Stimulated activated CD4-positive, alpha-beta T cell treated with anti-CD3 and anti-CD28 coated beads, Interleukin-4, amount 100 ng/mL, for 24 hours (primary cell): ENCODE measurements at regions not wholly inside any gene's neighbourhood (a gene's known extent, or its start where the extent isn't known, plus 50 kb on each side); places are given as distances from the start of the nearest gene placed in this dataset.
"Not testable (repeated sequence)": the region's sequence is repeated elsewhere in the genome, so short reads cannot be mapped to it uniquely, and the experiment has no call there.

Source experiments
- DNase-seq: peaks from one replicate; pipeline ENCODE4 v3.0.0-alpha.2; 2020

- DNase-seq, result no peak
These were observed 93.1 kb upstream of the B3GAT1 start for GRCh38 chr11:134505125-134505524.

GRCh38 chr11:134504146-134504905 is 92.3 kb upstream of the B3GAT1 start:
- no peak for DNase-seq

- no peak for DNase-seq
These were observed 91.6 kb upstream of the B3GAT1 start for GRCh38 chr11:134503596-134503995.

- DNase-seq, result no peak
These were observed 91.1 kb upstream of the B3GAT1 start for GRCh38 chr11:134503100-134503499.

- no peak for DNase-seq
These were observed 90.1 kb upstream of the B3GAT1 start for GRCh38 chr11:134502153-134502550.

GRCh38 chr11:134501406-134502152 is 89.5 kb upstream of the B3GAT1 start:
- no peak for DNase-seq

GRCh38 chr11:134500621-134501020 is 88.6 kb upstream of the B3GAT1 start:
- DNase-seq, result no peak

- no peak for DNase-seq
These were observed 87.9 kb upstream of the B3GAT1 start for GRCh38 chr11:134499990-134500389.

- no peak for DNase-seq
These were observed 86.5 kb upstream of the B3GAT1 start for GRCh38 chr11:134498326-134499139.

- no peak for DNase-seq
These were observed 85.5 kb upstream of the B3GAT1 start for GRCh38 chr11:134497586-134497985.

GRCh38 chr11:134496058-134496457 is 84.0 kb upstream of the B3GAT1 start:
- not testable (repeated sequence) for DNase-seq

- not testable (repeated sequence) for DNase-seq
These were observed 82.4 kb upstream of the B3GAT1 start for GRCh38 chr11:134494395-134494794.

- DNase-seq, result not testable (repeated sequence)
These were observed 80.4 kb upstream of the B3GAT1 start for GRCh38 chr11:134492411-134492810.

GRCh38 chr11:134489728-134490127 is 77.7 kb upstream of the B3GAT1 start:
- no peak for DNase-seq

GRCh38 chr11:134488913-134489312 is 76.9 kb upstream of the B3GAT1 start:
- DNase-seq, result no peak

- DNase-seq, result no peak
These were observed 76.5 kb upstream of the B3GAT1 start for GRCh38 chr11:134488512-134488911.

GRCh38 chr11:134487696-134488095 is 75.7 kb upstream of the B3GAT1 start:
- DNase-seq, result no peak

GRCh38 chr11:134486704-134487103 is 74.7 kb upstream of the B3GAT1 start:
- DNase-seq, result no peak

- no peak for DNase-seq
These were observed 74.1 kb upstream of the B3GAT1 start for GRCh38 chr11:134486106-134486505.

- DNase-seq, result no peak
These were observed 73.3 kb upstream of the B3GAT1 start for GRCh38 chr11:134485316-134485715.

GRCh38 chr11:134483857-134484256 is 71.8 kb upstream of the B3GAT1 start:
- DNase-seq, result no peak

- no peak for DNase-seq
These were observed 71.2 kb upstream of the B3GAT1 start for GRCh38 chr11:134483291-134483690.

- DNase-seq, result no peak
These were observed 70.8 kb upstream of the B3GAT1 start for GRCh38 chr11:134482865-134483264.
